ENCODE measurements at regions not wholly inside any gene's neighbourhood (a gene's known extent, or its start where the extent isn't known, plus 50 kb on each side); places are given as distances from the start of the nearest gene placed in this dataset.
"Not testable (repeated sequence)": the region's sequence is repeated elsewhere in the genome, so short reads cannot be mapped to it uniquely, and the experiment has no call there.

GRCh38 chr2:140128909-140129308 lies 1348.7 kb upstream of the NXPH2 start:
- H3K27me3 ChIP-seq (replicated peaks; ENCODE audit: control insufficient read depth, insufficient read depth, low read length) = no peaks in the 10 kb centered on the region
- no peak overlapping the region for H3K9ac ChIP-seq (ENCODE audit: low read length)
- no peak overlapping the region for H3K4me3 ChIP-seq (ENCODE audit: low read length)
- no peaks in the 10 kb centered on the region for H3K9me3 ChIP-seq (ENCODE audit: control insufficient read depth, low read length)
- no peaks in the 10 kb centered on the region for H3K36me3 ChIP-seq (ENCODE audit: control insufficient read depth, insufficient read depth, low read length, severe bottlenecking)
- no peak for DNase-seq (ENCODE audit: low read depth)
- H3K4me1 ChIP-seq (ENCODE audit: control insufficient read depth, insufficient read depth, low read length) = no peaks in the 10 kb centered on the region

- Histone ChIP-seq H3K27me3 (replicated peaks; ENCODE audit: control insufficient read depth, insufficient read depth, low read length) (no peaks in the 10 kb centered on the region), H3K4me3 (ENCODE audit: low read length) (no peak overlapping the region), H3K9me3 (ENCODE audit: control insufficient read depth, low read length) (no peaks in the 10 kb centered on the region), H3K4me1 (ENCODE audit: control insufficient read depth, insufficient read depth, low read length) (no peaks in the 10 kb centered on the region), H3K9ac (ENCODE audit: low read length) (no peak overlapping the region), H3K36me3 (ENCODE audit: control insufficient read depth, insufficient read depth, low read length, severe bottlenecking) (no peaks in the 10 kb centered on the region)
- no peak for DNase-seq (ENCODE audit: low read depth)
Observed at GRCh38 chr2:140122001-140122400, 1341.8 kb upstream of the NXPH2 start.

GRCh38 chr2:140117386-140117785 lies 1337.2 kb upstream of the NXPH2 start:
- Histone ChIP-seq H3K36me3 (ENCODE audit: control insufficient read depth, insufficient read depth, low read length, severe bottlenecking) (no peaks in the 10 kb centered on the region), H3K9me3 (ENCODE audit: control insufficient read depth, low read length) (no peaks in the 10 kb centered on the region), H3K4me3 (ENCODE audit: low read length) (no peak overlapping the region), H3K27me3 (replicated peaks; ENCODE audit: control insufficient read depth, insufficient read depth, low read length) (no peaks in the 10 kb centered on the region), H3K9ac (ENCODE audit: low read length) (no peak overlapping the region), H3K4me1 (ENCODE audit: control insufficient read depth, insufficient read depth, low read length) (no peaks in the 10 kb centered on the region)
- no peak for DNase-seq (ENCODE audit: low read depth)

- H3K4me3 ChIP-seq (ENCODE audit: low read length) = no peak overlapping the region
- H3K36me3 ChIP-seq (ENCODE audit: control insufficient read depth, insufficient read depth, low read length, severe bottlenecking) = no peaks in the 10 kb centered on the region
- H3K27me3 ChIP-seq (replicated peaks; ENCODE audit: control insufficient read depth, insufficient read depth, low read length) = no peaks in the 10 kb centered on the region
- H3K9ac ChIP-seq (ENCODE audit: low read length) = no peak overlapping the region
- H3K4me1 ChIP-seq (ENCODE audit: control insufficient read depth, insufficient read depth, low read length) = no peaks in the 10 kb centered on the region
- no peaks in the 10 kb centered on the region for H3K9me3 ChIP-seq (ENCODE audit: control insufficient read depth, low read length)
- no peak for DNase-seq (ENCODE audit: low read depth)
Observed at GRCh38 chr2:140108706-140109475, 1328.7 kb upstream of the NXPH2 start.

GRCh38 chr2:140091926-140092325 lies 1311.7 kb upstream of the NXPH2 start:
- peaks cover 5% of the 10 kb centered on the region for H3K4me1 ChIP-seq (ENCODE audit: control insufficient read depth, insufficient read depth, low read length)
- no peak overlapping the region for H3K9ac ChIP-seq (ENCODE audit: low read length)
- H3K9me3 ChIP-seq (ENCODE audit: control insufficient read depth, low read length) = no peaks in the 10 kb centered on the region
- H3K36me3 ChIP-seq (ENCODE audit: control insufficient read depth, insufficient read depth, low read length, severe bottlenecking) = no peaks in the 10 kb centered on the region
- no peak for DNase-seq (ENCODE audit: low read depth)
- H3K27me3 ChIP-seq (replicated peaks; ENCODE audit: control insufficient read depth, insufficient read depth, low read length) = no peaks in the 10 kb centered on the region
- H3K4me3 ChIP-seq (ENCODE audit: low read length) = no peak overlapping the region

GRCh38 chr2:140086964-140087363 lies 1306.8 kb upstream of the NXPH2 start:
- DNase-seq (ENCODE audit: low read depth) = no peak
- no peaks in the 10 kb centered on the region for H3K9me3 ChIP-seq (ENCODE audit: control insufficient read depth, low read length)
- no peak overlapping the region for H3K9ac ChIP-seq (ENCODE audit: low read length)
- no peaks in the 10 kb centered on the region for H3K36me3 ChIP-seq (ENCODE audit: control insufficient read depth, insufficient read depth, low read length, severe bottlenecking)
- H3K4me3 ChIP-seq (ENCODE audit: low read length) = no peak overlapping the region
- no peaks in the 10 kb centered on the region for H3K27me3 ChIP-seq (replicated peaks; ENCODE audit: control insufficient read depth, insufficient read depth, low read length)
- peaks cover 5% of the 10 kb centered on the region for H3K4me1 ChIP-seq (ENCODE audit: control insufficient read depth, insufficient read depth, low read length)

- peak; percentile 31 for DNase-seq (ENCODE audit: low read depth)
- Histone ChIP-seq H3K36me3 (ENCODE audit: control insufficient read depth, insufficient read depth, low read length, severe bottlenecking) (no peaks in the 10 kb centered on the region), H3K27me3 (replicated peaks; ENCODE audit: control insufficient read depth, insufficient read depth, low read length) (no peaks in the 10 kb centered on the region), H3K4me3 (ENCODE audit: low read length) (no peak overlapping the region), H3K9me3 (ENCODE audit: control insufficient read depth, low read length) (no peaks in the 10 kb centered on the region), H3K9ac (ENCODE audit: low read length) (no peak overlapping the region), H3K4me1 (ENCODE audit: control insufficient read depth, insufficient read depth, low read length) (peaks cover 5% of the 10 kb centered on the region)
Observed at GRCh38 chr2:140085674-140086073, 1305.5 kb upstream of the NXPH2 start.

- DNase-seq (ENCODE audit: low read depth) = no peak
- Histone ChIP-seq H3K27me3 (replicated peaks; ENCODE audit: control insufficient read depth, insufficient read depth, low read length) (no peaks in the 10 kb centered on the region), H3K9ac (ENCODE audit: low read length) (no peak overlapping the region), H3K9me3 (ENCODE audit: control insufficient read depth, low read length) (no peaks in the 10 kb centered on the region), H3K4me3 (ENCODE audit: low read length) (no peak overlapping the region), H3K4me1 (ENCODE audit: control insufficient read depth, insufficient read depth, low read length) (no peaks in the 10 kb centered on the region), H3K36me3 (ENCODE audit: control insufficient read depth, insufficient read depth, low read length, severe bottlenecking) (no peaks in the 10 kb centered on the region)
Observed at GRCh38 chr2:140079038-140079437, 1298.8 kb upstream of the NXPH2 start.

- DNase-seq (ENCODE audit: low read depth) = no peak
- Histone ChIP-seq H3K27me3 (replicated peaks; ENCODE audit: control insufficient read depth, insufficient read depth, low read length) (no peaks in the 10 kb centered on the region), H3K4me3 (ENCODE audit: low read length) (no peak overlapping the region), H3K9me3 (ENCODE audit: control insufficient read depth, low read length) (no peaks in the 10 kb centered on the region), H3K9ac (ENCODE audit: low read length) (no peak overlapping the region), H3K4me1 (ENCODE audit: control insufficient read depth, insufficient read depth, low read length) (no peaks in the 10 kb centered on the region), H3K36me3 (ENCODE audit: control insufficient read depth, insufficient read depth, low read length, severe bottlenecking) (no peaks in the 10 kb centered on the region)
Observed at GRCh38 chr2:140076164-140076563, 1296.0 kb upstream of the NXPH2 start.

GRCh38 chr2:140073763-140074162 lies 1293.6 kb upstream of the NXPH2 start:
- not testable (repeated sequence) for DNase-seq (ENCODE audit: low read depth); H3K27me3 ChIP-seq (replicated peaks; ENCODE audit: control insufficient read depth, insufficient read depth, low read length); H3K4me1 ChIP-seq (ENCODE audit: control insufficient read depth, insufficient read depth, low read length); H3K36me3 ChIP-seq (ENCODE audit: control insufficient read depth, insufficient read depth, low read length, severe bottlenecking); H3K4me3 ChIP-seq (ENCODE audit: low read length); H3K9ac ChIP-seq (ENCODE audit: low read length); H3K9me3 ChIP-seq (ENCODE audit: control insufficient read depth, low read length)

- DNase-seq (ENCODE audit: low read depth) = no peak
- no peaks in the 10 kb centered on the region for H3K4me1 ChIP-seq (ENCODE audit: control insufficient read depth, insufficient read depth, low read length)
- H3K36me3 ChIP-seq (ENCODE audit: control insufficient read depth, insufficient read depth, low read length, severe bottlenecking) = no peaks in the 10 kb centered on the region
- no peaks in the 10 kb centered on the region for H3K9me3 ChIP-seq (ENCODE audit: control insufficient read depth, low read length)
- H3K4me3 ChIP-seq (ENCODE audit: low read length) = no peak overlapping the region
- peaks cover 3% of the 10 kb centered on the region for H3K27me3 ChIP-seq (replicated peaks; ENCODE audit: control insufficient read depth, insufficient read depth, low read length)
- no peak overlapping the region for H3K9ac ChIP-seq (ENCODE audit: low read length)
Observed at GRCh38 chr2:140067661-140068060, 1287.5 kb upstream of the NXPH2 start.

GRCh38 chr2:140064243-140064642 lies 1284.1 kb upstream of the NXPH2 start:
- Histone ChIP-seq H3K4me1 (ENCODE audit: control insufficient read depth, insufficient read depth, low read length) (no peaks in the 10 kb centered on the region), H3K4me3 (ENCODE audit: low read length) (no peak overlapping the region), H3K36me3 (ENCODE audit: control insufficient read depth, insufficient read depth, low read length, severe bottlenecking) (no peaks in the 10 kb centered on the region)

More at GRCh38 chr2:140064243-140064642, 1284.1 kb upstream of the NXPH2 start:
- H3K9ac ChIP-seq (ENCODE audit: low read length) = no peak overlapping the region
- H3K27me3 ChIP-seq (replicated peaks; ENCODE audit: control insufficient read depth, insufficient read depth, low read length) = peaks cover 3% of the 10 kb centered on the region
- H3K9me3 ChIP-seq (ENCODE audit: control insufficient read depth, low read length) = no peaks in the 10 kb centered on the region
- no peak for DNase-seq (ENCODE audit: low read depth)
